SU-DHL-6 (cell line): ENCODE measurements at regions not wholly inside any gene's neighbourhood (a gene's known extent, or its start where the extent isn't known, plus 50 kb on each side); places are given as distances from the start of the nearest gene placed in this dataset.

Experiments used
- EZH2phosphoT487 ChIP-seq: fragments of 200-600 bp; sonication (generic), shearing (Covaris generic); conservative IDR thresholded peaks from 2 replicates; pipeline ENCODE4 v1.6.1; 2018; ENCODE audit warnings: mild to moderate bottlenecking, antibody characterized with exemption, low read length, moderate library complexity, mixed read lengths
- TF ChIP-seq, protein P1 (sequence below): fragments of 200-600 bp; sonication (generic); IDR thresholded peaks from one replicate; pipeline ENCODE4 v1.5.1; 2017; ENCODE audit warnings: antibody characterized with exemption, mild to moderate bottlenecking, low read length, moderate library complexity; ENCODE audit not compliant: insufficient read depth, poor library complexity, severe bottlenecking

DNA sequence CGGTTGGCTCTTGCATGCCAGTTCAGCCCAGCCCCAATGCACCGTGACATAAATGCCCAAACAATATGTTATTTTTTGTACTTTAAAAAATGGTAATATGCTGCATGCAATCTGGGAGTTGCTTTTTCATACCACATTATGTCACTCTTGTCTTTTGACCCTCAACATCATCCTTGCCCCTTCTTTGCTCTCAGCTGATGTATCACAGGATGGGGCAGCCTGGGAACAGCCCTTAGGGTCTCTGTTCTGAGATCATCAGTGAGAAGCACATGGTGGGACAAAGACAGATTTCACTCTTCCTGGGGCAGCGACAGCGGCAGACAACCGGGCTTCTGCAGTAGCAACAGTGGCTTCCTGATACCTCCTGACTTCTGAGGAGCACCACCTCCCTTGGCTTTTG is 79.5 kb downstream of the SETD4 start:
- TF ChIP-seq, protein P1, sequence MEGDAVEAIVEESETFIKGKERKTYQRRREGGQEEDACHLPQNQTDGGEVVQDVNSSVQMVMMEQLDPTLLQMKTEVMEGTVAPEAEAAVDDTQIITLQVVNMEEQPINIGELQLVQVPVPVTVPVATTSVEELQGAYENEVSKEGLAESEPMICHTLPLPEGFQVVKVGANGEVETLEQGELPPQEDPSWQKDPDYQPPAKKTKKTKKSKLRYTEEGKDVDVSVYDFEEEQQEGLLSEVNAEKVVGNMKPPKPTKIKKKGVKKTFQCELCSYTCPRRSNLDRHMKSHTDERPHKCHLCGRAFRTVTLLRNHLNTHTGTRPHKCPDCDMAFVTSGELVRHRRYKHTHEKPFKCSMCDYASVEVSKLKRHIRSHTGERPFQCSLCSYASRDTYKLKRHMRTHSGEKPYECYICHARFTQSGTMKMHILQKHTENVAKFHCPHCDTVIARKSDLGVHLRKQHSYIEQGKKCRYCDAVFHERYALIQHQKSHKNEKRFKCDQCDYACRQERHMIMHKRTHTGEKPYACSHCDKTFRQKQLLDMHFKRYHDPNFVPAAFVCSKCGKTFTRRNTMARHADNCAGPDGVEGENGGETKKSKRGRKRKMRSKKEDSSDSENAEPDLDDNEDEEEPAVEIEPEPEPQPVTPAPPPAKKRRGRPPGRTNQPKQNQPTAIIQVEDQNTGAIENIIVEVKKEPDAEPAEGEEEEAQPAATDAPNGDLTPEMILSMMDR = no peak
- no peak for TF ChIP-seq EZH2phosphoT487
